Astrocyte (in vitro differentiated cells and primary cell): ENCODE measurements at regions not wholly inside any gene's neighbourhood (a gene's known extent, or its start where the extent isn't known, plus 50 kb on each side); places are given as distances from the start of the nearest gene placed in this dataset.

Experiments
- DNase-seq: peaks from one replicate; pipeline ENCODE4 v3.0.0-alpha.2; 2010; ENCODE audit warnings: low read depth
- FAIRE-seq: peaks from 2 replicates; lab custom pipeline; 2011; peaks lifted over from hg19 to GRCh38; lab: Jason Lieb, UNC
- H2AFZ ChIP-seq: 2 replicates; pipeline ENCODE4 v1.6.0; 2012; ENCODE audit warnings: low read depth, low read length, inconsistent platforms
- H3K27ac ChIP-seq: 2 replicates; pipeline ENCODE4 v1.5.1; 2011; ENCODE audit warnings: low read depth, low read length, inconsistent platforms
- H3K27me3 ChIP-seq: 2 replicates; pipeline ENCODE4 v1.6.0; 2011; ENCODE audit warnings: low read length, inconsistent platforms; ENCODE audit not compliant: insufficient read depth
- H3K36me3 ChIP-seq: 2 replicates; pipeline ENCODE4 v1.5.1; 2011; ENCODE audit warnings: low read length, inconsistent platforms; ENCODE audit not compliant: insufficient read depth
- H3K4me1 ChIP-seq: 2 replicates; pipeline ENCODE4 v1.5.1; 2011; ENCODE audit warnings: low read length, inconsistent platforms; ENCODE audit not compliant: insufficient read depth
- H3K4me2 ChIP-seq: 2 replicates; pipeline ENCODE4 v1.6.0; 2012; ENCODE audit warnings: low read length, inconsistent platforms
- H3K4me3 ChIP-seq: 2 replicates; pipeline ENCODE4 v1.5.1; 2011; ENCODE audit warnings: low read depth, mild to moderate bottlenecking, low read length, inconsistent platforms; ENCODE audit not compliant: insufficient read depth
- H3K79me2 ChIP-seq: 2 replicates; pipeline ENCODE4 v1.6.0; 2012; ENCODE audit warnings: mild to moderate bottlenecking, low read length, inconsistent platforms; ENCODE audit not compliant: insufficient read depth
- H3K9ac ChIP-seq: 2 replicates; pipeline ENCODE4 v1.6.0; 2012; ENCODE audit warnings: mild to moderate bottlenecking, low read length, inconsistent platforms
- H3K9me3 ChIP-seq: 2 replicates; pipeline ENCODE4 v1.5.1; 2012; ENCODE audit warnings: low read depth, mild to moderate bottlenecking, low read length, inconsistent platforms; ENCODE audit not compliant: insufficient read depth
- H4K20me1 ChIP-seq: 2 replicates; pipeline ENCODE4 v1.6.0; 2012; ENCODE audit warnings: low read length, inconsistent platforms; ENCODE audit not compliant: insufficient read depth
- H3K27ac Mint-ChIP-seq: one replicate; pipeline ENCODE4 v1.8.0; 2021; ENCODE audit warnings: mild to moderate bottlenecking, mixed read lengths; ENCODE audit not compliant: unreplicated experiment
- H3K27me3 Mint-ChIP-seq: one replicate; pipeline ENCODE4 v1.8.0; 2021; ENCODE audit warnings: low read depth, mixed read lengths; ENCODE audit not compliant: unreplicated experiment
- H3K36me3 Mint-ChIP-seq: one replicate; pipeline ENCODE4 v1.8.0; 2021; ENCODE audit warnings: low read depth, mixed read lengths; ENCODE audit not compliant: unreplicated experiment
- H3K4me1 Mint-ChIP-seq: one replicate; pipeline ENCODE4 v1.8.0; 2021; ENCODE audit warnings: low read depth, mixed read lengths; ENCODE audit not compliant: unreplicated experiment
- H3K4me3 Mint-ChIP-seq: one replicate; pipeline ENCODE4 v1.8.0; 2021; ENCODE audit warnings: mild to moderate bottlenecking, moderate library complexity, mixed read lengths; ENCODE audit not compliant: unreplicated experiment
- H3K9me3 Mint-ChIP-seq: one replicate; pipeline ENCODE4 v1.8.0; 2021; ENCODE audit warnings: mild to moderate bottlenecking, mixed read lengths; ENCODE audit not compliant: unreplicated experiment
- CTCF ChIP-seq: IDR thresholded peaks from 2 replicates; pipeline ENCODE4 v1.5.1; 2011; ENCODE audit warnings: low read depth, mild to moderate bottlenecking, inconsistent platforms, low read length, moderate library complexity; ENCODE audit not compliant: insufficient read depth
- EZH2 ChIP-seq: IDR thresholded peaks from 2 replicates; pipeline ENCODE4 v1.6.1; 2012; ENCODE audit warnings: mild to moderate bottlenecking, low read length, inconsistent platforms; ENCODE audit not compliant: insufficient read depth

DNA sequence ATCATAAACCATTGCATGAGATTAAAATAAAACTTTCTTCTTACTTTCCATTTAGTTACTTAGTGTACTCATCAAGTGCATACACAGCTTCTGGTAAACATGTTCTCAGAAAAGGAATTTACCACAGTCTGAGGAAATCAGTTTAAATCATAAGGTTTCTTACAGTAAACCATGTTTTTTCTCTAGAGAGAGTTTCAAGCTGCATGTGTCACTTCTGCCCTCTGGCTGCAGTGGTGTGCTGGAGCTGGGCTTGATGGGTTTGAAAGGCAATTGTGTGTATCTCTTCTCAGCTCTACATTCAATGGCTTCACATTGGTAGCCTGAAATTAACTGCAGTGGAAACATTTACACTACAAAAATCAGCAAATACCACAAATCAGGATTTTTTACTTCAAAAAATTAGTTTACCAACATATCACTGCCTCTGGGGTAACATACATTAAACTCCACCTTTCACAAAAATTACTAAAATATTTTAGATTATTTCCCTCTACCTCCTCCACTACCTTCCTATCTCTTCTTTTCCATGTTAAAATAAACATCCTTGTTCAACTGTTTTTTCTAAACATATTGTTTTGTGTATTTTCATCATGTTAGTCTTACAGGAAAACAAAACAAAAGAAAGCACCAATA, 414.3 kb downstream of the ANXA1 start:
- Histone ChIP-seq H3K9me3 (no peaks in the 10 kb centered on the region), H3K4me2 (no peak overlapping the region), H3K9ac (no peak overlapping the region), H2AFZ (no peak overlapping the region), H4K20me1 (no peaks in the 10 kb centered on the region), H3K4me1 (peaks cover 4% of the 10 kb centered on the region), H3K79me2 (no peaks in the 10 kb centered on the region), H3K36me3 (no peaks in the 10 kb centered on the region), H3K27ac (peak overlapping the region; percentile 32), H3K27me3 (no peaks in the 10 kb centered on the region), H3K4me3 (no peak overlapping the region)
- peak overlapping the region; percentile 55 for H3K27ac Mint-ChIP-seq
- DNase-seq: peak; percentile 67
- H3K4me1 Mint-ChIP-seq: peaks cover 10% of the 10 kb centered on the region
- H3K4me3 Mint-ChIP-seq: no peak overlapping the region
- FAIRE-seq: no peak
- no peaks in the 10 kb centered on the region for H3K36me3 Mint-ChIP-seq
- no peaks in the 10 kb centered on the region for H3K27me3 Mint-ChIP-seq
- peaks cover 5% of the 10 kb centered on the region for H3K9me3 Mint-ChIP-seq
- TF ChIP-seq CTCF: peak; percentile 50
- no peak for TF ChIP-seq EZH2

DNA sequence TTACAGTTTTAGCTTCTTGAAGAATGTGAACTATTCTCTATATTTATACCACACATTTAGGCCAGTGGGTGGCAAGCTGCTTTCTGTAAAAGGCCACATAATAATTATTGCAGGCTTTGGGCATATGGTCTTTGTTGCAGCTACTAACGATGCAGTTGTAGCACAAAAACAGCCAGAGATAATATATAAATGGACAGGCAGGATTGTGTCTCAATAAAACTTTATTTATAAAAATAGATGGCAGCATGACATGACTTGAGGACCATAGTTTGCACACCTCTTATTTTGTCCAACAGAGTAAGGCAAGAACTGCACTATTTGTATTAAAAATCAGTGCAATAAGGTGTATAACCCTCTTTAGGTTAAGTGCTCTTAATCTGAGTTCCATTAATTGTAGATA, 415.0 kb downstream of the ANXA1 start:
- no peaks in the 10 kb centered on the region for H3K27me3 Mint-ChIP-seq
- Histone ChIP-seq H3K4me3 (no peak overlapping the region), H3K36me3 (no peaks in the 10 kb centered on the region), H4K20me1 (no peaks in the 10 kb centered on the region), H3K4me2 (no peak overlapping the region), H3K4me1 (peaks cover 4% of the 10 kb centered on the region), H3K9ac (no peak overlapping the region), H3K79me2 (no peaks in the 10 kb centered on the region), H3K27me3 (no peaks in the 10 kb centered on the region), H3K9me3 (no peaks in the 10 kb centered on the region), H2AFZ (no peak overlapping the region), H3K27ac (no peak overlapping the region)
- TF ChIP-seq CTCF: no peak
- TF ChIP-seq EZH2: no peak
- H3K4me3 Mint-ChIP-seq: no peak overlapping the region
- H3K36me3 Mint-ChIP-seq: no peaks in the 10 kb centered on the region
- no peak for DNase-seq
- H3K4me1 Mint-ChIP-seq: peaks cover 10% of the 10 kb centered on the region
- FAIRE-seq: no peak
- no peak overlapping the region for H3K27ac Mint-ChIP-seq
- H3K9me3 Mint-ChIP-seq: peaks cover 5% of the 10 kb centered on the region

- H2AFZ ChIP-seq: no peak overlapping the region
- H3K4me1 ChIP-seq: no peaks in the 10 kb centered on the region
- Mint-ChIP-seq H3K27ac (no peak overlapping the region), H3K4me3 (no peak overlapping the region), H3K27me3 (no peaks in the 10 kb centered on the region), H3K9me3 (no peaks in the 10 kb centered on the region), H3K36me3 (no peaks in the 10 kb centered on the region), H3K4me1 (no peaks in the 10 kb centered on the region)
- H3K27ac ChIP-seq: no peak overlapping the region
- TF ChIP-seq CTCF: no peak
- no peak for TF ChIP-seq EZH2
- no peak for DNase-seq
- H3K4me3 ChIP-seq: no peak overlapping the region
- no peak for FAIRE-seq
- no peaks in the 10 kb centered on the region for H4K20me1 ChIP-seq
- H3K27me3 ChIP-seq: no peaks in the 10 kb centered on the region
- H3K79me2 ChIP-seq: no peaks in the 10 kb centered on the region
- H3K4me2 ChIP-seq: no peak overlapping the region
- no peaks in the 10 kb centered on the region for H3K9me3 ChIP-seq
- H3K9ac ChIP-seq: no peak overlapping the region
- no peaks in the 10 kb centered on the region for H3K36me3 ChIP-seq
Observed at GRCh38 chr9:73573235-73573634, 421.6 kb downstream of the ANXA1 start.
